ENCODE measurements at regions not wholly inside any gene's neighbourhood (a gene's known extent, or its start where the extent isn't known, plus 50 kb on each side); places are given as distances from the start of the nearest gene placed in this dataset.
"Not testable (repeated sequence)": the region's sequence is repeated elsewhere in the genome, so short reads cannot be mapped to it uniquely, and the experiment has no call there.

DNA sequence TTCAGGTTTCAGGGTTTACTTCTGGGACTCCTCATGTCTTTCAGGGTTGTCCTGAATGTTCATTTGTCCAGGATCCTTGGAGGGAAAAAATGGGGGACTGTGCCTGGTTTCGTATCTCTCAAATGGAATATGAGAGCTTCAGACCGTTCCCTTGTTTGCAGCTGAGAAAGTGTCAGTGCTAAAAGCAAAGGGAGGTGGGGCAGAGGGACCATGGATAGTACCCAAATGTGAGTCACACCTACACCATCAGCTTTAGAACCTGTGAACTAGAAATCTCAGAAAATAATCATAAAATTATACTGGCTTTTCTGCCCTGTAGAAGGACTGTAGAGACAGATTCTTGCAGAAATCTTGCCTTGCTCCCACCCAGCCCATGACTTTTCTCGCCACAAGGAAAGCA is 84.3 kb upstream of the TAF11L2 start:
- no peak for TF ChIP-seq CTCF (IDR thresholded peaks at IDR 0.05; ENCODE audit: low read depth, low read length)
- Histone ChIP-seq H3K4me3 (ENCODE audit: low read depth, low read length) (no peak overlapping the region), H3K27me3 (ENCODE audit: control insufficient read depth, insufficient read depth, low read length) (no peaks in the 10 kb centered on the region), H3K27ac (ENCODE audit: low read depth, low read length) (no peak overlapping the region), H3K9me3 (ENCODE audit: control insufficient read depth, insufficient read depth, low read length) (no peaks in the 10 kb centered on the region; the same call in 1 of the 2 replicates)
- no peak for DNase-seq (ENCODE audit: low read depth, low spot score)
- ChIA-PET POLR2A (no interaction called here), CTCF (no interaction called here)

DNA sequence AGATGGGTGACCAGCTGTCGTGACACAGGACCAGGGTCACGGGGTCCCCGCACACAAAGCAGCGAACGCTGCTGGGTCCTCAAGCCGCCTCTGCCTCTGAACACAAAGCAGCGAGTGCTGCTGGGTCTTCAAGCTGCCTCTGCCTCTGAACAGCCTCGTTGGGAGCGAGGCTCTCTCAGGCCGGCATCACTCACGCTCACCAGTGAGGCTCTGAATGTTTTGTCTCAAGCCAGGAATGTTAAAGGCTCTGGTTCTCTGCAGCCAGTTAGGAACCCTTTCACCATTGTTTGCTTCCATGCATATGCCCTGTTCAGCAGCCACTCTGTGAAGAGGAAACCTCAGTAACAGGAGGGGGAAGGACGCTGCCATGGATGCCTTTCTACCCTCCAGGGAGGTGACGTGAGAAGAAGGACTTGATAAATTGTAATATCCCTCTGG is 82.7 kb upstream of the TAF11L2 start:
- Histone ChIP-seq H3K27me3 (ENCODE audit: control insufficient read depth, insufficient read depth, low read length) (no peaks in the 10 kb centered on the region), H3K4me3 (ENCODE audit: low read depth, low read length) (no peak overlapping the region), H3K9me3 (ENCODE audit: control insufficient read depth, insufficient read depth, low read length) (no peaks in the 10 kb centered on the region; the same call in 1 of the 2 replicates), H3K27ac (ENCODE audit: low read depth, low read length) (no peak overlapping the region)
- TF ChIP-seq CTCF (IDR thresholded peaks at IDR 0.05; ENCODE audit: low read depth, low read length) = no peak
- POLR2A ChIA-PET = no interaction called here
- no peak for DNase-seq (ENCODE audit: low read depth, low spot score)
- CTCF ChIA-PET = no interaction called here

GRCh38 chr5:17416374-17416773 is 81.7 kb upstream of the TAF11L2 start:
- H3K9me3 ChIP-seq (ENCODE audit: control insufficient read depth, insufficient read depth, low read length); DNase-seq (ENCODE audit: low read depth, low spot score); H3K27me3 ChIP-seq (ENCODE audit: control insufficient read depth, insufficient read depth, low read length); CTCF ChIA-PET; POLR2A ChIA-PET; H3K27ac ChIP-seq (ENCODE audit: low read depth, low read length); H3K4me3 ChIP-seq (ENCODE audit: low read depth, low read length): not testable (repeated sequence)

DNA sequence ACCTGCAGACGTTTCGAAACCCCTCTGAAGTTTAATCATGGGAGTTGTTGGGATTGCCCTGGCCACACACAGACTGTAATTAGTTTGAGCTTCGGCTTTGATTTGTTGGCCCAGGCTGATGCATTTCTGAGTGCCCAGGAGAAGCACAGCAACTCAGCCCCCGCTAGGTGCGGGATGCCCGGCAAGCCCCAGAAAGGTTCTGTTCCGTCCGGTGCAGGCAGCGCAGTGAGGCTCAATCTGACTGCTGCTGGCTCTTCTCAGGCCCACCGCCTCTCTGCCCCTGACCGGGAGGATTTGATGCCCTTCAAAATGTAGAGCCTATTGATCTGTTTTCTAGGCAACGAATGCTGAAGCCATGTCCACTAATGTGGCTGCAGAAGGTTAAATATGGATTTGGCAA is 73.4 kb upstream of the TAF11L2 start:
- no peak for TF ChIP-seq CTCF (IDR thresholded peaks at IDR 0.05; ENCODE audit: low read depth, low read length)
- Histone ChIP-seq H3K27ac (ENCODE audit: low read depth, low read length) (no peak overlapping the region), H3K9me3 (ENCODE audit: control insufficient read depth, insufficient read depth, low read length) (0 out of 2 replicates have a peak, but pooled peaks cover 2% of the 10 kb centered on the region), H3K27me3 (ENCODE audit: control insufficient read depth, insufficient read depth, low read length) (no peaks in the 10 kb centered on the region), H3K4me3 (ENCODE audit: low read depth, low read length) (no peak overlapping the region)
- DNase-seq (ENCODE audit: low read depth, low spot score) = no peak
- CTCF ChIA-PET = interaction anchor here (1.0 kb wide), 1 partner anchor 209 kb away, joined by 4 read pairs; no protein-coding TSS in a partner anchor
- POLR2A ChIA-PET = no interaction called here

DNA sequence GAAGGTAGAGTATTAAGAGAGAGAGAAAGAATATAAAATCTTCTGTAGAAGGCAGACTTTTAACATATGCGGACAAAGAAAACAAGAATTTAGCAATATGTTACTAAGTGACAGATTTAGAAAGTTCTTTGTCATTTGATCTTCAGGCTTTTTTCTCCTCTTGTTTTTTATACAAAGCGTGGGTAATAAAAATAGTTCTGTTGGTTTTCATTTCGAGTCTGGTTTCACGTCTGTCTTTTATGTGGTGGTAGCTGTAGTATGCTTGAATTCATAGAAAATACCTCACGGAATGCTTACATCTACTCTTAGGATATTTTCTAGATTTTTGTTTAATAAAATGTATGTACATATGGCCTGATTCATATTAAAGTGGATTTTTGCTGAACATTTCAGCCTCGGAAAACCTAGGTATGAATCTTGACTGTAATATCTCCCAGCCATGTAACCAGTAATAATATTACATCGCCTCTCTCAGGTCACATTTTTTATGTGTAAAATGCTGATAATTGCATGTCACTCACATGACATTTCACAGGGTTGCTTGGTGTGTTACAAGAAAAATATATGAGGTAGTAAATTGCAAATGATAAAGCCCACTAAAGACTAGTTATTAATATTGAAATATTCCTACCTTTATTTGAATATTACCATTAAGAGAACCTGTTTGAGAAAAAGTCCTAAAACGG is 72.5 kb upstream of the TAF11L2 start:
- H3K9me3 ChIP-seq (ENCODE audit: control insufficient read depth, insufficient read depth, low read length) = 0 out of 2 replicates have a peak, but pooled peaks cover 2% of the 10 kb centered on the region
- no peak overlapping the region for H3K4me3 ChIP-seq (ENCODE audit: low read depth, low read length)
- H3K27me3 ChIP-seq (ENCODE audit: control insufficient read depth, insufficient read depth, low read length) = no peaks in the 10 kb centered on the region
- ChIA-PET CTCF (no interaction called here), POLR2A (no interaction called here)
- DNase-seq (ENCODE audit: low read depth, low spot score) = no peak
- H3K27ac ChIP-seq (ENCODE audit: low read depth, low read length) = no peak overlapping the region
- TF ChIP-seq CTCF (IDR thresholded peaks at IDR 0.05; ENCODE audit: low read depth, low read length) = no peak
